ENCODE measurements at regions not wholly inside any gene's neighbourhood (a gene's known extent, or its start where the extent isn't known, plus 50 kb on each side); places are given as distances from the start of the nearest gene placed in this dataset.

GRCh38 chr14:43898687-43899086 lies 608.4 kb downstream of the FSCB start:
- POLR2A ChIA-PET, result no interaction called here
- in situ Hi-C loops (cut with HindIII; ENCODE audit: low pct_unique_long_range_greater_than_20kb, low sequenced_read_pairs), result no loop called here
- intact Hi-C loops (cut with micrococcal nuclease; ENCODE audit: unreplicated experiment), result no loop called here
- BruUV-seq (replicated peaks), result no TSS peak
- no peak overlapping the region for H3K4me3 ChIP-seq (ENCODE audit: low read depth in 2 of 2, low read length in 2 of 2)
- CTCF ChIA-PET, result no interaction called here
- DNase-seq (ENCODE audit: low read depth, low spot score) (no peak), ATAC-seq (no peak)
- no peak overlapping the region for H3K27ac ChIP-seq (ENCODE audit: low read length)
- H3K9me3 ChIP-seq (ENCODE audit: control insufficient read depth, insufficient read depth, low read depth, low read length), result no peaks in the 10 kb centered on the region
- no peaks in the 10 kb centered on the region for H3K36me3 ChIP-seq (ENCODE audit: control insufficient read depth, insufficient read depth, low read length)
- no peaks in the 10 kb centered on the region; the same call in 1 of the 2 replicates for H3K4me1 ChIP-seq (ENCODE audit: control insufficient read depth, insufficient read depth, low read length)
- TF ChIP-seq CTCF (IDR thresholded peaks at IDR 0.05), result no peak
- no peak for TF ChIP-seq TCF7L2 (IDR thresholded peaks at IDR 0.05; ENCODE audit: low read depth, low read length)
- no peak for TF ChIP-seq SIN3A (IDR thresholded peaks at IDR 0.05; ENCODE audit: borderline replicate concordance, insufficient read depth, low read depth, low read length)
- TF ChIP-seq POLR2AphosphoS5 (IDR thresholded peaks at IDR 0.05; ENCODE audit: low read depth, low read length), result no peak
- no peak for TF ChIP-seq REST (IDR thresholded peaks at IDR 0.05; ENCODE audit: insufficient read depth in 1 of 2, low read depth in 2 of 2, low read length in 1 of 2)
- no peaks in the 10 kb centered on the region for H3K27me3 ChIP-seq (ENCODE audit: control insufficient read depth, insufficient read depth, low read length)

- Histone ChIP-seq H3K27ac (ENCODE audit: low read length) (no peak overlapping the region), H3K4me3 (ENCODE audit: low read depth in 2 of 2, low read length in 2 of 2) (no peak overlapping the region), H3K4me1 (ENCODE audit: control insufficient read depth, insufficient read depth, low read length) (no peaks in the 10 kb centered on the region; the same call in 1 of the 2 replicates), H3K27me3 (ENCODE audit: control insufficient read depth, insufficient read depth, low read length) (no peaks in the 10 kb centered on the region), H3K9me3 (ENCODE audit: control insufficient read depth, insufficient read depth, low read depth, low read length) (no peaks in the 10 kb centered on the region), H3K36me3 (ENCODE audit: control insufficient read depth, insufficient read depth, low read length) (no peaks in the 10 kb centered on the region)
- no peak for ATAC-seq
- no peak for DNase-seq (ENCODE audit: low read depth, low spot score)
- in situ Hi-C loops (cut with HindIII; ENCODE audit: low pct_unique_long_range_greater_than_20kb, low sequenced_read_pairs), result no loop called here
- intact Hi-C loops (cut with micrococcal nuclease; ENCODE audit: unreplicated experiment), result no loop called here
- no peak for TF ChIP-seq TCF7L2 (IDR thresholded peaks at IDR 0.05; ENCODE audit: low read depth, low read length)
- TF ChIP-seq POLR2AphosphoS5 (IDR thresholded peaks at IDR 0.05; ENCODE audit: low read depth, low read length), result no peak
- no peak for TF ChIP-seq REST (IDR thresholded peaks at IDR 0.05; ENCODE audit: insufficient read depth in 1 of 2, low read depth in 2 of 2, low read length in 1 of 2)
- TF ChIP-seq SIN3A (IDR thresholded peaks at IDR 0.05; ENCODE audit: borderline replicate concordance, insufficient read depth, low read depth, low read length), result no peak
- TF ChIP-seq CTCF (IDR thresholded peaks at IDR 0.05), result no peak
- CTCF ChIA-PET, result no interaction called here
- no TSS peak for BruUV-seq (replicated peaks)
- POLR2A ChIA-PET, result no interaction called here
Observed at GRCh38 chr14:43896044-43896443, 611.0 kb downstream of the FSCB start.

Data from Panc1 (cell line).